RWPE1 (cell line): ENCODE measurements at regions not wholly inside any gene's neighbourhood (a gene's known extent, or its start where the extent isn't known, plus 50 kb on each side); places are given as distances from the start of the nearest gene placed in this dataset.

Experiments used
- CTCF ChIA-PET: fragments of 350-600 bp; sonication (Branson Sonifier 250); formaldehyde crosslinking; extraction: SDS; loops from one replicate; lab custom pipeline; 2021; lab: Yijun Ruan, JAX
- POLR2A ChIA-PET: fragments of 400-600 bp; formaldehyde crosslinking; extraction: SDS; loops from one replicate; lab custom pipeline; 2020; ENCODE audit warnings: antibody characterized with exemption; ENCODE audit not compliant: low non-redundant PET; lab: Yijun Ruan, JAX
- DNase-seq: peaks from one replicate; pipeline ENCODE4 v3.0.0; 2012; ENCODE audit warnings: low spot score
- H3K27ac ChIP-seq: fragments of 450-650 bp; 2 replicates; pipeline ENCODE4 v1.5.1; 2017
- CTCF ChIP-seq: fragments of 450-650 bp; conservative IDR thresholded peaks from 2 replicates; pipeline ENCODE4 v1.5.1; 2017; ENCODE audit warnings: low read depth, mild to moderate bottlenecking

GRCh38 chr6:115319823-115320222 lies 740.9 kb downstream of the FRK start:
- ChIA-PET POLR2A (no interaction called here), CTCF (interaction anchor here (0.6 kb wide), 1 partner anchor 463 kb away, joined by 4 read pairs; no protein-coding TSS in a partner anchor)
- no peak for DNase-seq
- no peak overlapping the region for H3K27ac ChIP-seq
- TF ChIP-seq CTCF, result no peak

- ChIA-PET POLR2A (no interaction called here), CTCF (no interaction called here)
- no peak for TF ChIP-seq CTCF
- DNase-seq, result no peak
- no peak overlapping the region for H3K27ac ChIP-seq
These were observed 750.5 kb downstream of the FRK start for GRCh38 chr6:115310156-115310555.

GRCh38 chr6:115302731-115303130 lies 758.0 kb downstream of the FRK start:
- DNase-seq, result no peak
- H3K27ac ChIP-seq, result no peak overlapping the region
- ChIA-PET POLR2A (no interaction called here), CTCF (no interaction called here)
- no peak for TF ChIP-seq CTCF

GRCh38 chr6:115287467-115287866 lies 773.2 kb downstream of the FRK start:
- no peak for TF ChIP-seq CTCF
- no peak overlapping the region for H3K27ac ChIP-seq
- CTCF ChIA-PET, result no interaction called here
- no peak for DNase-seq
- POLR2A ChIA-PET, result no interaction called here

- CTCF ChIA-PET, result no interaction called here
- POLR2A ChIA-PET, result no interaction called here
- no peak for DNase-seq
These were observed 783.7 kb downstream of the FRK start for GRCh38 chr6:115276881-115277565.

GRCh38 chr6:115272311-115272710 lies 788.4 kb downstream of the FRK start:
- CTCF ChIA-PET, result no interaction called here
- no peak for TF ChIP-seq CTCF
- H3K27ac ChIP-seq, result no peak overlapping the region
- POLR2A ChIA-PET, result no interaction called here
- no peak for DNase-seq

More at GRCh38 chr6:115276881-115277565, 783.7 kb downstream of the FRK start:
- no peak overlapping the region for H3K27ac ChIP-seq
- TF ChIP-seq CTCF, result no peak
